GM23338 (cell line): ENCODE measurements at regions not wholly inside any gene's neighbourhood (a gene's known extent, or its start where the extent isn't known, plus 50 kb on each side); places are given as distances from the start of the nearest gene placed in this dataset.

Experiments
- ATAC-seq: fragments of 200-7000 bp; cut with Tn5 transposase; 3 replicates; pipeline ENCODE4 v1.9.1; 2020
- DNase-seq: peaks from one replicate; pipeline ENCODE4 v3.0.0-alpha.2; 2015; ENCODE audit warnings: low spot score
- H2AFZ ChIP-seq: fragments of 200-600 bp; sonication (generic); 2 replicates; pipeline ENCODE4 v1.8.0; 2016; ENCODE audit warnings: antibody characterized with exemption, mild to moderate bottlenecking, moderate library complexity
- H3F3A ChIP-seq: fragments of 200-600 bp; sonication (generic); replicated peaks from 2 replicates; pipeline ENCODE4 v1.8.0; 2017; ENCODE audit warnings: antibody characterized with exemption, mixed run types, low read depth
- H3K27ac ChIP-seq: fragments of 200-600 bp; sonication (generic); 2 replicates; pipeline ENCODE4 v1.6.1; 2016; ENCODE audit warnings: low read depth
- H3K27me3 ChIP-seq: fragments of 200-600 bp; sonication (generic); 2 replicates; pipeline ENCODE4 v1.8.0; 2016; ENCODE audit warnings: mild to moderate bottlenecking, mixed run types, moderate library complexity; ENCODE audit not compliant: insufficient read depth
- H3K36me3 ChIP-seq: fragments of 200-600 bp; sonication (generic); 2 replicates; pipeline ENCODE4 v1.8.0; 2016; ENCODE audit warnings: mild to moderate bottlenecking; ENCODE audit not compliant: insufficient read depth
- H3K4me1 ChIP-seq: fragments of 200-600 bp; sonication (generic); 2 replicates; pipeline ENCODE4 v1.8.0; 2016; ENCODE audit warnings: mild to moderate bottlenecking, moderate library complexity; ENCODE audit not compliant: insufficient read depth
- H3K4me2 ChIP-seq: fragments of 200-600 bp; sonication (generic); 2 replicates; pipeline ENCODE4 v1.7.1; 2017; ENCODE audit warnings: mixed run types
- H3K4me3 ChIP-seq: fragments of 200-600 bp; sonication (generic); 2 replicates; pipeline ENCODE4 v1.6.1; 2016; ENCODE audit warnings: mixed run types
- H3K79me2 ChIP-seq: fragments of 200-600 bp; sonication (generic); replicated peaks from 2 replicates; pipeline ENCODE4 v1.8.0; 2017; ENCODE audit warnings: mild to moderate bottlenecking; ENCODE audit not compliant: insufficient read depth
- H3K9me2 ChIP-seq: fragments of 200-600 bp; sonication (generic); 2 replicates; pipeline ENCODE4 v1.8.0; 2017; ENCODE audit not compliant: insufficient read depth
- H4K20me1 ChIP-seq: fragments of 200-600 bp; sonication (generic); replicated peaks from 2 replicates; pipeline ENCODE4 v1.8.0; 2017; ENCODE audit warnings: mild to moderate bottlenecking; ENCODE audit not compliant: insufficient read depth
- H3K27ac Mint-ChIP-seq: 2 replicates; pipeline ENCODE4 v1.8.0; 2020; ENCODE audit warnings: inconsistent platforms, mild to moderate bottlenecking, moderate library complexity, mixed read lengths
- H3K27me3 Mint-ChIP-seq: 3 replicates; pipeline ENCODE4 v1.8.0; 2022; ENCODE audit warnings: low read depth, mild to moderate bottlenecking, moderate library complexity, mixed read lengths, inconsistent platforms; ENCODE audit not compliant: insufficient read depth, poor library complexity
- H3K36me3 Mint-ChIP-seq: 3 replicates; pipeline ENCODE4 v1.8.0; 2021; ENCODE audit warnings: low read depth, mild to moderate bottlenecking, inconsistent platforms, moderate library complexity, mixed read lengths
- H3K4me1 Mint-ChIP-seq: 3 replicates; pipeline ENCODE4 v1.8.0; 2020; ENCODE audit warnings: mild to moderate bottlenecking, inconsistent platforms, mixed read lengths
- H3K4me3 Mint-ChIP-seq: 3 replicates; pipeline ENCODE4 v1.8.0; 2021; ENCODE audit warnings: moderate library complexity, mild to moderate bottlenecking, inconsistent platforms, mixed read lengths
- H3K9me3 Mint-ChIP-seq: 3 replicates; pipeline ENCODE4 v1.8.0; 2020; ENCODE audit warnings: moderate library complexity, mild to moderate bottlenecking, inconsistent platforms, mixed read lengths
- CREB1 ChIP-seq: fragments of 250-450 bp; sonication (Bioruptor Pico); IDR thresholded peaks from 2 replicates; pipeline ENCODE4 v1.5.0; 2020; ENCODE audit warnings: low read depth, mild to moderate bottlenecking, moderate library complexity
- CTCF ChIP-seq, 2 experiments: fragments of 200-600 bp in 1 of 2; sonication (generic) in 1 of 2; conservative IDR thresholded peaks; 2 replicates each; pipeline versions ENCODE4 v1.5.1 to v1.6.1; 2016 to 2017; ENCODE audit warnings: antibody characterized with exemption in 2 of 2, low read depth in 2 of 2, mild to moderate bottlenecking in 2 of 2, moderate library complexity in 1 of 2
- EZH2 ChIP-seq: fragments of 200-600 bp; sonication (generic); IDR thresholded peaks from one replicate; pipeline ENCODE4 v1.8.0; 2017; ENCODE audit warnings: antibody characterized with exemption, mild to moderate bottlenecking, low read depth; ENCODE audit not compliant: unreplicated experiment
- EZH2phosphoT487 ChIP-seq: fragments of 200-600 bp; sonication (generic); IDR thresholded peaks from one replicate; pipeline ENCODE4 v1.8.1; 2018; ENCODE audit warnings: antibody characterized with exemption; ENCODE audit not compliant: unreplicated experiment
- JUNB ChIP-seq: IDR thresholded peaks from one replicate; pipeline ENCODE4 v1.6.1; 2016; ENCODE audit warnings: antibody characterized with exemption; ENCODE audit not compliant: unreplicated experiment
- NANOG ChIP-seq: IDR thresholded peaks from 2 replicates; pipeline ENCODE4 v1.6.1; 2016; ENCODE audit warnings: antibody characterized with exemption, borderline replicate concordance
- POLR2AphosphoS5 ChIP-seq: IDR thresholded peaks from 2 replicates; pipeline ENCODE4 v1.6.1; 2016; ENCODE audit warnings: antibody characterized with exemption, low read depth
- REST ChIP-seq: IDR thresholded peaks from one replicate; pipeline ENCODE4 v1.6.1; 2018; ENCODE audit warnings: antibody characterized with exemption; ENCODE audit not compliant: unreplicated experiment
- STAT1 ChIP-seq: IDR thresholded peaks from one replicate; pipeline ENCODE4 v1.6.1; 2016; ENCODE audit warnings: antibody characterized with exemption; ENCODE audit not compliant: unreplicated experiment
- ZNF114 ChIP-seq: fragments of 250-450 bp; sonication (Bioruptor Pico); IDR thresholded peaks from 2 replicates; pipeline ENCODE4 v1.5.0; 2020; ENCODE audit warnings: mild to moderate bottlenecking, moderate library complexity
- ZNF331 ChIP-seq: fragments of 250-450 bp; sonication (Bioruptor Pico); IDR thresholded peaks from 2 replicates; pipeline ENCODE4 v1.5.0; 2020; ENCODE audit warnings: low read depth, mild to moderate bottlenecking, moderate library complexity
- ZNF462 ChIP-seq: fragments of 250-450 bp; sonication (Bioruptor Pico); IDR thresholded peaks from 2 replicates; pipeline ENCODE4 v1.5.0; 2020; ENCODE audit warnings: mild to moderate bottlenecking, moderate library complexity
- TF ChIP-seq, protein P1 (sequence below): IDR thresholded peaks from 2 replicates; pipeline ENCODE4 v1.6.1; 2016; ENCODE audit warnings: antibody characterized with exemption

DNA sequence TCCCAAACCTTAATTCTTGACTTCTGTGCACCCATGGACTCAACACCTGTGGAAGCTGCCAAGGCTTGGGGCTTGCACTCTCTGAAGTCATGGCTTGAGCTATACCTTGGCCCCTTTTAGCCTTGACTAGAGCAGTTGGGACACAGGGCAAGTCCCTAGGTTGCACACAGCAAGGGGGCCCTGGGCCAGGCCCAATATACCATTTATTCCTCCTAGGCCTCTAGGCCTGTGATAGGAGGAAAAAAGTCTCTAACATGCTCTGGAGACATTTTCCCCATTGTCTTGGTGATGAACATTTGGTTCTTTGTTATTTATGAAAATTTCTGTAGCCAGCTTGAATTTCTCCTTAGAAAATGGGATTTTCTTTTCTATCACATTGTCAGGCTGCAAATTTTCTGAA lies 186.1 kb downstream of the SEMA6D start:
- DNase-seq = no peak
- no peak for TF ChIP-seq POLR2AphosphoS5
- no peak for TF ChIP-seq JUNB
- TF ChIP-seq EZH2phosphoT487 = no peak
- no peak for TF ChIP-seq EZH2
- no peak for TF ChIP-seq CTCF (conservative IDR thresholded peaks at IDR 0.05; ENCODE audit: low read depth in 2 of 2)
- TF ChIP-seq, protein P1, sequence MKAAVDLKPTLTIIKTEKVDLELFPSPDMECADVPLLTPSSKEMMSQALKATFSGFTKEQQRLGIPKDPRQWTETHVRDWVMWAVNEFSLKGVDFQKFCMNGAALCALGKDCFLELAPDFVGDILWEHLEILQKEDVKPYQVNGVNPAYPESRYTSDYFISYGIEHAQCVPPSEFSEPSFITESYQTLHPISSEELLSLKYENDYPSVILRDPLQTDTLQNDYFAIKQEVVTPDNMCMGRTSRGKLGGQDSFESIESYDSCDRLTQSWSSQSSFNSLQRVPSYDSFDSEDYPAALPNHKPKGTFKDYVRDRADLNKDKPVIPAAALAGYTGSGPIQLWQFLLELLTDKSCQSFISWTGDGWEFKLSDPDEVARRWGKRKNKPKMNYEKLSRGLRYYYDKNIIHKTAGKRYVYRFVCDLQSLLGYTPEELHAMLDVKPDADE = no peak
- no peak for TF ChIP-seq ZNF114 (CRISPR knock-in tag)
- no peak for TF ChIP-seq STAT1
- no peak for TF ChIP-seq CREB1 (CRISPR knock-in tag)
- no peak for TF ChIP-seq ZNF462 (CRISPR knock-in tag)
- TF ChIP-seq ZNF331 (CRISPR knock-in tag) = no peak
- TF ChIP-seq NANOG = no peak
- no peak for TF ChIP-seq REST
- H3K27me3 Mint-ChIP-seq = peaks cover 2% of the 10 kb centered on the region
- H3K36me3 Mint-ChIP-seq = peaks cover 23% of the 10 kb centered on the region
- H3K4me3 Mint-ChIP-seq = no peak overlapping the region
- Histone ChIP-seq H3K4me3 (no peak overlapping the region), H2AFZ (no peak overlapping the region), H3F3A (no peaks in the 10 kb centered on the region), H3K27ac (no peak overlapping the region), H3K79me2 (no peaks in the 10 kb centered on the region), H3K9me2 (no peaks in the 10 kb centered on the region), H3K36me3 (0 out of 2 replicates have a peak, but pooled peaks cover 9% of the 10 kb centered on the region), H3K4me1 (no peaks in the 10 kb centered on the region), H3K27me3 (no peaks in the 10 kb centered on the region), H4K20me1 (no peaks in the 10 kb centered on the region), H3K4me2 (no peak overlapping the region)
- H3K4me1 Mint-ChIP-seq = 0 out of 3 replicates have a peak, but pooled peaks cover under 1% of the 10 kb centered on the region
- peaks cover 40% of the 10 kb centered on the region for H3K9me3 Mint-ChIP-seq
- ATAC-seq = no peak
- no peak overlapping the region for H3K27ac Mint-ChIP-seq
